GM23248 (cell line): ENCODE measurements at regions not wholly inside any gene's neighbourhood (a gene's known extent, or its start where the extent isn't known, plus 50 kb on each side); places are given as distances from the start of the nearest gene placed in this dataset.

Source experiments
- EZH2 ChIP-seq: fragments of 200-600 bp; sonication (generic); IDR thresholded peaks from 2 replicates; pipeline ENCODE4 v1.6.1; 2018; ENCODE audit warnings: antibody characterized with exemption, mild to moderate bottlenecking; ENCODE audit not compliant: insufficient read depth, poor library complexity, severe bottlenecking
- EZH2phosphoT487 ChIP-seq: fragments of 200-600 bp; sonication (generic); IDR thresholded peaks from 2 replicates; pipeline ENCODE4 v1.6.1; 2018; ENCODE audit warnings: antibody characterized with exemption, moderate library complexity, mild to moderate bottlenecking, low read depth; ENCODE audit not compliant: insufficient read depth

- TF ChIP-seq EZH2: no peak
- TF ChIP-seq EZH2phosphoT487: no peak
These were observed 377.5 kb downstream of the ZNF521 start for GRCh38 chr18:24974431-24974830.
